T-helper 1 cell treated with Interleukin-12 subunit alpha and Interleukin-12 subunit beta and Interleukin-4 antibody, amounts not matched to agents 30 ng/mL and 1 ng/mL, for 36 hours (primary cell): ENCODE measurements at regions not wholly inside any gene's neighbourhood (a gene's known extent, or its start where the extent isn't known, plus 50 kb on each side); places are given as distances from the start of the nearest gene placed in this dataset.
"Not testable (repeated sequence)": the region's sequence is repeated elsewhere in the genome, so short reads cannot be mapped to it uniquely, and the experiment has no call there.

Experiments
- intact Hi-C: fragments of 100-400 bp; cut with micrococcal nuclease; formaldehyde crosslinking; loops from one replicate; pipeline ENCODE4 v1.15.1; 2024

- intact Hi-C loops, result no loop called here
Measured at GRCh38 chr5:96214442-96215197, 218.4 kb downstream of the PCSK1 start.

- intact Hi-C loops, result no loop called here
Measured at GRCh38 chr5:96209829-96210228, 223.2 kb downstream of the PCSK1 start.

GRCh38 chr5:96207420-96207819 is 225.6 kb downstream of the PCSK1 start:
- intact Hi-C loops, result no loop called here

GRCh38 chr5:96203761-96204160 is 229.3 kb downstream of the PCSK1 start:
- intact Hi-C loops, result no loop called here

GRCh38 chr5:96201503-96201902 is 231.5 kb downstream of the PCSK1 start:
- intact Hi-C loops, result no loop called here

GRCh38 chr5:96200641-96201040 is 232.4 kb downstream of the PCSK1 start:
- intact Hi-C loops, result no loop called here

- intact Hi-C loops, result no loop called here
Measured at GRCh38 chr5:96199713-96200183, 233.3 kb downstream of the PCSK1 start.

- intact Hi-C loops, result no loop called here
Measured at GRCh38 chr5:96198356-96199058, 234.5 kb downstream of the PCSK1 start.

- intact Hi-C loops, result not testable (repeated sequence)
Measured at GRCh38 chr5:96197767-96198166, 235.3 kb downstream of the PCSK1 start.

- intact Hi-C loops, result no loop called here
Measured at GRCh38 chr5:96197347-96197746, 235.7 kb upstream of the ELL2 start.

GRCh38 chr5:96196890-96197289 is 235.2 kb upstream of the ELL2 start:
- intact Hi-C loops, result no loop called here

- intact Hi-C loops, result no loop called here
Measured at GRCh38 chr5:96196407-96196806, 234.8 kb upstream of the ELL2 start.

GRCh38 chr5:96195123-96195522 is 233.5 kb upstream of the ELL2 start:
- intact Hi-C loops, result no loop called here

GRCh38 chr5:96194593-96194992 is 232.9 kb upstream of the ELL2 start:
- intact Hi-C loops, result no loop called here

- intact Hi-C loops, result no loop called here
Measured at GRCh38 chr5:96193946-96194345, 232.3 kb upstream of the ELL2 start.

- intact Hi-C loops, result no loop called here
Measured at GRCh38 chr5:96189987-96190386, 228.3 kb upstream of the ELL2 start.

GRCh38 chr5:96189028-96189826 is 227.6 kb upstream of the ELL2 start:
- intact Hi-C loops, result no loop called here

GRCh38 chr5:96187309-96188027 is 225.8 kb upstream of the ELL2 start:
- intact Hi-C loops, result no loop called here

GRCh38 chr5:96184510-96184909 is 222.9 kb upstream of the ELL2 start:
- intact Hi-C loops, result not testable (repeated sequence)

GRCh38 chr5:96180684-96181435 is 219.2 kb upstream of the ELL2 start:
- intact Hi-C loops, result no loop called here
